ENCODE measurements at regions not wholly inside any gene's neighbourhood (a gene's known extent, or its start where the extent isn't known, plus 50 kb on each side); places are given as distances from the start of the nearest gene placed in this dataset.

DNA sequence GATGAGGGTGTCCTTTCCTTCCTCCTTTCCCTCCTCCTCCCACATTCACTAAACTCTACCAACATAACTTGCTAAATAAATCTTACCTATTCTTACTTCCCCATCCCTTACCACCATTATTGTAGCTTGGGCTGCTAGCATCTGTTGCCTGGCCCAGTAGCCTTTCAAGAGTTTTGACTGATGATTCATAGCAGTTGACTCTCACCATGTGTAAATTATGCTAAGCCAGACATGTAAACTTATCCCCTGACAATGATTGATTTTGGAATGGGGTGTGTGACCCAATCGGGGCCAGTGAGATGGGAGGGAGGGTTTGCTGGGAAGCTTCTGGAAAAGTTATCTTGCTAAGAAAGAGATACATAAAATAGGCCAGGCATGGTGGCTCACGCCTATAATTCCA is 161.8 kb upstream of the SPRY4 start:
- TF ChIP-seq TRIM28 (IDR thresholded peaks at IDR 0.05) = no peak
- no peak for TF ChIP-seq E2F8 (IDR thresholded peaks at IDR 0.05; ENCODE audit: low read depth, partially characterized antibody)
- no peak for TF ChIP-seq FOS (IDR thresholded peaks at IDR 0.05; ENCODE audit: extremely low read depth, insufficient read length)
- no peak for TF ChIP-seq EP300 (IDR thresholded peaks at IDR 0.05; ENCODE audit: low read length)
- TF ChIP-seq, protein P1, sequence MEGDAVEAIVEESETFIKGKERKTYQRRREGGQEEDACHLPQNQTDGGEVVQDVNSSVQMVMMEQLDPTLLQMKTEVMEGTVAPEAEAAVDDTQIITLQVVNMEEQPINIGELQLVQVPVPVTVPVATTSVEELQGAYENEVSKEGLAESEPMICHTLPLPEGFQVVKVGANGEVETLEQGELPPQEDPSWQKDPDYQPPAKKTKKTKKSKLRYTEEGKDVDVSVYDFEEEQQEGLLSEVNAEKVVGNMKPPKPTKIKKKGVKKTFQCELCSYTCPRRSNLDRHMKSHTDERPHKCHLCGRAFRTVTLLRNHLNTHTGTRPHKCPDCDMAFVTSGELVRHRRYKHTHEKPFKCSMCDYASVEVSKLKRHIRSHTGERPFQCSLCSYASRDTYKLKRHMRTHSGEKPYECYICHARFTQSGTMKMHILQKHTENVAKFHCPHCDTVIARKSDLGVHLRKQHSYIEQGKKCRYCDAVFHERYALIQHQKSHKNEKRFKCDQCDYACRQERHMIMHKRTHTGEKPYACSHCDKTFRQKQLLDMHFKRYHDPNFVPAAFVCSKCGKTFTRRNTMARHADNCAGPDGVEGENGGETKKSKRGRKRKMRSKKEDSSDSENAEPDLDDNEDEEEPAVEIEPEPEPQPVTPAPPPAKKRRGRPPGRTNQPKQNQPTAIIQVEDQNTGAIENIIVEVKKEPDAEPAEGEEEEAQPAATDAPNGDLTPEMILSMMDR (IDR thresholded peaks at IDR 0.05 in 2 of 3, conservative IDR thresholded peaks at IDR 0.05 in 1 of 3; ENCODE audit: insufficient read depth in 2 of 3, low read depth in 1 of 3, low read length in 3 of 3) = no peak
- TF ChIP-seq KLF13 (tag; IDR thresholded peaks at IDR 0.05; ENCODE audit: borderline replicate concordance, low read depth) = no peak
- no peak for TF ChIP-seq MEF2A (IDR thresholded peaks at IDR 0.05; ENCODE audit: control insufficient read depth, low read depth, low read length)
- TF ChIP-seq PML (IDR thresholded peaks at IDR 0.05; ENCODE audit: low read length) = no peak
- no peak for TF ChIP-seq ZNF146 (CRISPR knock-in tag; IDR thresholded peaks at IDR 0.05; ENCODE audit: unreplicated experiment)

Measured in K562 (cell line).